Mucosa of descending colon (tissue), 3 donors: ENCODE measurements at regions not wholly inside any gene's neighbourhood (a gene's known extent, or its start where the extent isn't known, plus 50 kb on each side); places are given as distances from the start of the nearest gene placed in this dataset.

ENCODE experiments used
- ATAC-seq: fragments of 200-7000 bp; cut with Tn5 transposase; one replicate; pipeline ENCODE4 v1.9.1; 2020; ENCODE audit warnings: mild to moderate bottlenecking, moderate library complexity
- DNase-seq, 3 donors: peaks; one replicate each; pipeline ENCODE4 v3.0.0-alpha.2; 2020
- H3K36me3 ChIP-seq: fragments of 200-600 bp; one replicate; pipeline ENCODE4 v1.8.0; 2021; ENCODE audit warnings: low read depth, mild to moderate bottlenecking
- H3K4me1 ChIP-seq: fragments of 200-600 bp; one replicate; pipeline ENCODE4 v1.8.0; 2021; ENCODE audit warnings: low read depth, mild to moderate bottlenecking
- H3K4me3 ChIP-seq: fragments of 200-600 bp; one replicate; pipeline ENCODE4 v1.8.0; 2021; ENCODE audit warnings: mild to moderate bottlenecking
- H3K9me3 ChIP-seq: fragments of 200-600 bp; one replicate; pipeline ENCODE4 v1.8.0; 2021; ENCODE audit warnings: mild to moderate bottlenecking
- intact Hi-C, 2 donors: fragments of 100-400 bp; cut with DNase I in 1 of 2; cut with micrococcal nuclease in 1 of 2; formaldehyde crosslinking; loops; one replicate each; pipeline versions ENCODE4 v1.11.0 to v1.11.1; 2022; cut with DNase I, micrococcal nuclease
- TF ChIP-seq, protein P1 (sequence below): fragments of 200-600 bp; IDR thresholded peaks from one replicate; pipeline ENCODE4 v1.8.0; 2022; ENCODE audit warnings: antibody characterized with exemption, mild to moderate bottlenecking
- donor health status: DM: no; HTN: no; CAD: no; lungs with moderate emphysema.
- donor health status: DM: no; HTN: no; CAD: no.
- donor health status: DM: no; HTN: yes; CAD: no.

DNA sequence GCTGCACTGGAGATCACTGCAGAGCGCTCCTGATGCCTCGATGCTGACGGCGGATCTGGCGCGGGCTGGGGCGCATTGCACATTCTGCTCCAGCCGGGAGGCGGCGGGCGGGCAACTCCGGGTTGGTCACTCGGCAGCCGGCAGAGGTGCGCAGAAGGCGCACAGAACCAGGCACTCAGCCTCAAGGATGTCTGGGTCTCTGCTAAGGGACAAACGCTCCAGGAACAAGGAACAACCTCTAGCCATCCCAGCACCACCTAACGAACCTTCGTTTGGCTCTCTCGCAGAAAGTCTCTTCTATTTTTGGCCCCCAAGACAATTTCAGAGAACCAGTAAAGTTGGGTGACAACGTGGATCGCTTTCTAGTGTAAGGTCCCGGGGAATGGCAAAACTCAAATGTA is 254.6 kb downstream of the OTUD1 start:
- no peaks in the 10 kb centered on the region for H3K36me3 ChIP-seq
- no peaks in the 10 kb centered on the region for H3K9me3 ChIP-seq
- ATAC-seq = no peak
- TF ChIP-seq, protein P1, sequence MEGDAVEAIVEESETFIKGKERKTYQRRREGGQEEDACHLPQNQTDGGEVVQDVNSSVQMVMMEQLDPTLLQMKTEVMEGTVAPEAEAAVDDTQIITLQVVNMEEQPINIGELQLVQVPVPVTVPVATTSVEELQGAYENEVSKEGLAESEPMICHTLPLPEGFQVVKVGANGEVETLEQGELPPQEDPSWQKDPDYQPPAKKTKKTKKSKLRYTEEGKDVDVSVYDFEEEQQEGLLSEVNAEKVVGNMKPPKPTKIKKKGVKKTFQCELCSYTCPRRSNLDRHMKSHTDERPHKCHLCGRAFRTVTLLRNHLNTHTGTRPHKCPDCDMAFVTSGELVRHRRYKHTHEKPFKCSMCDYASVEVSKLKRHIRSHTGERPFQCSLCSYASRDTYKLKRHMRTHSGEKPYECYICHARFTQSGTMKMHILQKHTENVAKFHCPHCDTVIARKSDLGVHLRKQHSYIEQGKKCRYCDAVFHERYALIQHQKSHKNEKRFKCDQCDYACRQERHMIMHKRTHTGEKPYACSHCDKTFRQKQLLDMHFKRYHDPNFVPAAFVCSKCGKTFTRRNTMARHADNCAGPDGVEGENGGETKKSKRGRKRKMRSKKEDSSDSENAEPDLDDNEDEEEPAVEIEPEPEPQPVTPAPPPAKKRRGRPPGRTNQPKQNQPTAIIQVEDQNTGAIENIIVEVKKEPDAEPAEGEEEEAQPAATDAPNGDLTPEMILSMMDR = no peak
- peaks cover 3% of the 10 kb centered on the region for H3K4me1 ChIP-seq
- DNase-seq = no peak
- intact Hi-C loops = no loop called here
- H3K4me3 ChIP-seq = no peak overlapping the region

DNA sequence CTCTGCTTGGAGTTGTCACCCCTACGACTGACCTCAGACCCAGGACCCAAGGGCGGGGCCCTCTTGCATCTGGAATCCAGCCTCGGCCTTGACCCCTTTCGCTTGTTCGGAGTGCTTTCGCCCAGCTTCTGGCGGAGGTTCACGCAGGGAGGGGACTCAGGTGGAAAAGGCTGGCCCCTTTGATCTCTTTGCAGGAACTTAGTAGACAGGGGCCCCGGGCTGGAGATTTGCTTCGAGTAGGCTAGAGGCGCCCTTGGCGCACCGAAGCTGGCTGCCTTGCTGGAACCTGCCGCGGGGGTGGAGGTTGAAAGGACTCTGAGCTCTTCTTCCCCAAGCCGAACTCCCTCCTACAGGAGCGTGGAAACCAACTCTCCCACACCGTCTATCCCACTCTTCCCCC is 255.1 kb downstream of the OTUD1 start:
- intact Hi-C loops = no loop called here
- no peak for ATAC-seq
- TF ChIP-seq, protein P1 = no peak
- peaks cover 3% of the 10 kb centered on the region for H3K4me1 ChIP-seq
- H3K9me3 ChIP-seq = no peaks in the 10 kb centered on the region
- H3K4me3 ChIP-seq = no peak overlapping the region
- no peak for DNase-seq
- H3K36me3 ChIP-seq = no peaks in the 10 kb centered on the region

DNA sequence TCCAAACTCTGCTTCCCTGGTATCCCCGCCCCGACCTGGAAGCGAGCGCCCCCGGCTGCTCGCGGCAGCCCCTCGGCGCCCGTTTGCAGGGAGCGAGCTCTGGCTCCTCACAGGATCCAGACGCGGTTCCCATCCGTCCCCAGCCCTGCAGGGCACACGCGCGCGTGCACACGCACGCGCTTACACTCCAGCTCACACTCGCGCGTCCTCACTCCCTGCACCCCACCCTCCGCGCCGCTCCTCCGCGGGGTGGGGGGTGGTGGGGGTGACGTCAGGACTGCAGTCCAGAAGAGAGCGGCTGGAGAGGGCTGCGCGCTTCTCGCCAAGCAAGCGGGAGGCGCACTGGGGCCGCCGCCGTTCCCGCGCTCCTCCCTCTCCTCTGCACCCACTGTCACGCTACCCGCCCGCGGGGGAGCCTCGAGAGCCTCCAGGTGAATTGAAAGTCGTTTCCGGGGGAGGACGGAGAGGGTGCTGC is 255.6 kb downstream of the OTUD1 start:
- TF ChIP-seq, protein P1 = no peak
- ATAC-seq (peak; percentile 13), DNase-seq (no peak)
- Histone ChIP-seq H3K9me3 (no peaks in the 10 kb centered on the region), H3K4me1 (peaks cover 3% of the 10 kb centered on the region), H3K4me3 (no peak overlapping the region), H3K36me3 (no peaks in the 10 kb centered on the region)
- intact Hi-C loops = no loop called here

DNA sequence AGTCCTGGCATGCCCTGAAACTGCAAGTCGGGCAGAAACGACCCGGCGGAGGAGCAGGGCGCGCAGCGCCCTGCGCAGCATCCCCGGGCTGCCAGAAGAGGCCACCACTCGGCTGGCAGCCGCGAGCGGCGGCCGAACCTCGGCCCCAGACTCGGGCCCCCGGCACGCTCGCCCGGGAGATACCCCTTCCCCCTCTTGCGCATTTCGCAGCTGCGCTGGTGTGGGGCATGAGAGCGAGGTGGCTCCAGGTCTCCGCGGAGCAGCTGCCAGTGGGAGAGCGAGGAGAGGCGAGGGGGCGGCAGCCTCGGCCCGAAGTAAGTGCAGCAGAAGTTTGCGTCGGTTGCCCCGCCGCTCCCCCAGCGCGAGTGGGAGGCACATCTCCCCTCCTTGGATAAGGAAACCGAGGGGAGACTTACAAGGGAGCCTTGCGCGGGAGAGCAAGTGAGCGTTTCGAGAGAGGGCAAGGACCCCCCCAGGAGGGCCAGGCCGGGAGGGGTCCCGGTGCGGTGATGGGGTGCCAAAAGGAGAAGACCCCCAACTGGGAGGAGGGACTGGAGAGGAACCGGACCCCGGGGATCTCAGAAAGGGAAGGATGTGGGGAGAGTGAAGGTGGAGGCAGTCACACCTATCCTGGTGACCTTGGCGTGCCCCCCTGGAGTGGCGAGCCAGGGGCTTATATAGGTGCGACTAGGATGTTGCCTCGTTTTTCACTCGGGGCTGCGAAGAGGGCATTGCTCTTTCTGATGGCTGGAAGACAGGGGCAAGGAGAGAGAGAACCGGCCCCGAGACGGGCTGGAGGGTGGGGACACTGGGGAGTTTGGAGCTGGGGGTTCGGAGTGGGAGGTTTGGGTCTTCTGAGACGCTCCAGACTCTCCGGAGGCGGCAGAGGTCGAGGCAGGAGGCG is 256.3 kb downstream of the OTUD1 start:
- intact Hi-C loops = no loop called here
- H3K4me3 ChIP-seq = no peak overlapping the region
- H3K4me1 ChIP-seq = peaks cover 3% of the 10 kb centered on the region
- DNase-seq (no peak), ATAC-seq (no peak)
- H3K36me3 ChIP-seq = no peaks in the 10 kb centered on the region
- H3K9me3 ChIP-seq = no peaks in the 10 kb centered on the region
- TF ChIP-seq, protein P1 = no peak

DNA sequence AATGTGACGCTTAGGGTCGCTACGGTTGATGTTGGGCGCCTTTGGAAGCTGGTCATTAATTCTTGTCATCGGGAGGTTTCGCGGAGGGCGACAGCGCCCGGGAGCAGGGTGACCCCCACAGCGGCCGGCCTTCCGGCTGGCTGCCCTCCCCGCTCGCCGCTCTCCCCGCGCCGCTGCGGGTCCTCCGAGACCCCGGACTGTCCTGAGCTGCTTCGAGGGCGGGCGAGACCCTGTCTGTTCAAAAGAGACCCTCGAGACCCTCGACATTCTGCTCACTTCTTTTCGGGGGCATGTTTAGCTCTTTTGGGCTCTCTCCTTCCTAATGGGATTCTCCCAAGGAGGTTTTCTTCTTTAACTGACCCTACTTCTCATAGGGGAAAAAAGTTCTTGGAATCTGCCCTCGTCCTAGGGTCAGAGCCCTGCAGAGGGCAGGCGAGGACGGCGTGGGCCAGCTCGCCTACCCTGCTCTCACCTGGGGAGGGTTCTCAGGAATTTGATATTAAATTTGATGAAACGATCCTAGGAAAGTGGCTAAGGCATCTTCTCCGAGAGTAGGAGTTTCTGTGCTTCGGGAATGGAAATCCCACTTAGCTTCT is 257.0 kb downstream of the OTUD1 start:
- TF ChIP-seq, protein P1 = no peak
- Histone ChIP-seq H3K36me3 (no peaks in the 10 kb centered on the region), H3K4me3 (no peak overlapping the region), H3K4me1 (peaks cover 3% of the 10 kb centered on the region), H3K9me3 (no peaks in the 10 kb centered on the region)
- ATAC-seq (no peak), DNase-seq (no peak)
- intact Hi-C loops = no loop called here
